ENCODE measurements at regions not wholly inside any gene's neighbourhood (a gene's known extent, or its start where the extent isn't known, plus 50 kb on each side); places are given as distances from the start of the nearest gene placed in this dataset.

DNA sequence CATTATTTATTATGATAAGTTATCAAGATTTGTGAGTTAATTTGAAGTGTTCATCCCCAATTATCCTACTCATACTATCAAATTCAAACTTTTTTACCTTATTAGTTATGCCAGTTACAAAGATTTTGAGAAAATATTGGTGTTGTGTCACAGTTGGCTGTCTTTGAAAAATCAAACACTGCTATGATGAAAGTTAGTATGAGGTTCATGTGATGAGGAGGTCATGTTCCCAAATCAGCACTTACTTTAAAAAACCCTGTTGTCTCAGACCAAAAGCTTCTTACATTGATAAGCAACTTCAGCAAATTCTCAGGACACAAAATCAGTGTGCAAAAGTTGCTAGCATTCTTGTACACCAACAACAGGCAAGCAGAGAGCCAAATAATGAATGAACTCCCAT lies 68.1 kb downstream of the TTC6 start:
- Mint-ChIP-seq H3K4me3 (no peak overlapping the region), H3K36me3 (no peaks in the 10 kb centered on the region; the same call in 1 of the 2 replicates), H3K27ac (no peak overlapping the region), H3K27me3 (ENCODE audit: low read depth) (peaks cover 5% of the 10 kb centered on the region), H3K4me1 (0 out of 2 replicates have a peak, but pooled peaks cover under 1% of the 10 kb centered on the region), H3K9me3 (peaks cover 33% of the 10 kb centered on the region)
- POLR2A ChIA-PET, result no interaction called here
- DNase-seq (ENCODE audit: low spot score) (no peak), ATAC-seq (no peak)
- TF ChIP-seq, protein P1, sequence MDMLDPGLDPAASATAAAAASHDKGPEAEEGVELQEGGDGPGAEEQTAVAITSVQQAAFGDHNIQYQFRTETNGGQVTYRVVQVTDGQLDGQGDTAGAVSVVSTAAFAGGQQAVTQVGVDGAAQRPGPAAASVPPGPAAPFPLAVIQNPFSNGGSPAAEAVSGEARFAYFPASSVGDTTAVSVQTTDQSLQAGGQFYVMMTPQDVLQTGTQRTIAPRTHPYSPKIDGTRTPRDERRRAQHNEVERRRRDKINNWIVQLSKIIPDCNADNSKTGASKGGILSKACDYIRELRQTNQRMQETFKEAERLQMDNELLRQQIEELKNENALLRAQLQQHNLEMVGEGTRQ (CRISPR knock-in tag; IDR thresholded peaks at IDR 0.05), result no peak
- no peak for TF ChIP-seq ESRRA (CRISPR knock-in tag; IDR thresholded peaks at IDR 0.05; ENCODE audit: borderline replicate concordance)
- TF ChIP-seq, protein P2, sequence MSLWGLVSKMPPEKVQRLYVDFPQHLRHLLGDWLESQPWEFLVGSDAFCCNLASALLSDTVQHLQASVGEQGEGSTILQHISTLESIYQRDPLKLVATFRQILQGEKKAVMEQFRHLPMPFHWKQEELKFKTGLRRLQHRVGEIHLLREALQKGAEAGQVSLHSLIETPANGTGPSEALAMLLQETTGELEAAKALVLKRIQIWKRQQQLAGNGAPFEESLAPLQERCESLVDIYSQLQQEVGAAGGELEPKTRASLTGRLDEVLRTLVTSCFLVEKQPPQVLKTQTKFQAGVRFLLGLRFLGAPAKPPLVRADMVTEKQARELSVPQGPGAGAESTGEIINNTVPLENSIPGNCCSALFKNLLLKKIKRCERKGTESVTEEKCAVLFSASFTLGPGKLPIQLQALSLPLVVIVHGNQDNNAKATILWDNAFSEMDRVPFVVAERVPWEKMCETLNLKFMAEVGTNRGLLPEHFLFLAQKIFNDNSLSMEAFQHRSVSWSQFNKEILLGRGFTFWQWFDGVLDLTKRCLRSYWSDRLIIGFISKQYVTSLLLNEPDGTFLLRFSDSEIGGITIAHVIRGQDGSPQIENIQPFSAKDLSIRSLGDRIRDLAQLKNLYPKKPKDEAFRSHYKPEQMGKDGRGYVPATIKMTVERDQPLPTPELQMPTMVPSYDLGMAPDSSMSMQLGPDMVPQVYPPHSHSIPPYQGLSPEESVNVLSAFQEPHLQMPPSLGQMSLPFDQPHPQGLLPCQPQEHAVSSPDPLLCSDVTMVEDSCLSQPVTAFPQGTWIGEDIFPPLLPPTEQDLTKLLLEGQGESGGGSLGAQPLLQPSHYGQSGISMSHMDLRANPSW (CRISPR knock-in tag; conservative IDR thresholded peaks at IDR 0.05; ENCODE audit: low read depth), result no peak
- TF ChIP-seq ZNF219 (CRISPR knock-in tag; IDR thresholded peaks at IDR 0.05; ENCODE audit: borderline replicate concordance), result no peak
- no peak for TF ChIP-seq NFATC4 (CRISPR knock-in tag; IDR thresholded peaks at IDR 0.05)
- no peak for TF ChIP-seq FOXP1 (CRISPR knock-in tag; IDR thresholded peaks at IDR 0.05; ENCODE audit: borderline replicate concordance)
- TF ChIP-seq, protein P3, sequence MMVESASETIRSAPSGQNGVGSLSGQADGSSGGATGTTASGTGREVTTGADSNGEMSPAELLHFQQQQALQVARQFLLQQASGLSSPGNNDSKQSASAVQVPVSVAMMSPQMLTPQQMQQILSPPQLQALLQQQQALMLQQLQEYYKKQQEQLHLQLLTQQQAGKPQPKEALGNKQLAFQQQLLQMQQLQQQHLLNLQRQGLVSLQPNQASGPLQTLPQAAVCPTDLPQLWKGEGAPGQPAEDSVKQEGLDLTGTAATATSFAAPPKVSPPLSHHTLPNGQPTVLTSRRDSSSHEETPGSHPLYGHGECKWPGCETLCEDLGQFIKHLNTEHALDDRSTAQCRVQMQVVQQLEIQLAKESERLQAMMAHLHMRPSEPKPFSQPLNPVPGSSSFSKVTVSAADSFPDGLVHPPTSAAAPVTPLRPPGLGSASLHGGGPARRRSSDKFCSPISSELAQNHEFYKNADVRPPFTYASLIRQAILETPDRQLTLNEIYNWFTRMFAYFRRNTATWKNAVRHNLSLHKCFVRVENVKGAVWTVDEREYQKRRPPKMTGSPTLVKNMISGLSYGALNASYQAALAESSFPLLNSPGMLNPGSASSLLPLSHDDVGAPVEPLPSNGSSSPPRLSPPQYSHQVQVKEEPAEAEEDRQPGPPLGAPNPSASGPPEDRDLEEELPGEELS (CRISPR knock-in tag; IDR thresholded peaks at IDR 0.05), result no peak
- TF ChIP-seq, protein P4, sequence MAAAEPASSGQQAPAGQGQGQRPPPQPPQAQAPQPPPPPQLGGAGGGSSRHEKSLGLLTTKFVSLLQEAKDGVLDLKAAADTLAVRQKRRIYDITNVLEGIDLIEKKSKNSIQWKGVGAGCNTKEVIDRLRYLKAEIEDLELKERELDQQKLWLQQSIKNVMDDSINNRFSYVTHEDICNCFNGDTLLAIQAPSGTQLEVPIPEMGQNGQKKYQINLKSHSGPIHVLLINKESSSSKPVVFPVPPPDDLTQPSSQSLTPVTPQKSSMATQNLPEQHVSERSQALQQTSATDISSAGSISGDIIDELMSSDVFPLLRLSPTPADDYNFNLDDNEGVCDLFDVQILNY (CRISPR knock-in tag; IDR thresholded peaks at IDR 0.05), result no peak
- TF ChIP-seq SMAD3 (CRISPR knock-in tag; IDR thresholded peaks at IDR 0.05; ENCODE audit: borderline replicate concordance), result no peak
- TF ChIP-seq, protein P5, sequence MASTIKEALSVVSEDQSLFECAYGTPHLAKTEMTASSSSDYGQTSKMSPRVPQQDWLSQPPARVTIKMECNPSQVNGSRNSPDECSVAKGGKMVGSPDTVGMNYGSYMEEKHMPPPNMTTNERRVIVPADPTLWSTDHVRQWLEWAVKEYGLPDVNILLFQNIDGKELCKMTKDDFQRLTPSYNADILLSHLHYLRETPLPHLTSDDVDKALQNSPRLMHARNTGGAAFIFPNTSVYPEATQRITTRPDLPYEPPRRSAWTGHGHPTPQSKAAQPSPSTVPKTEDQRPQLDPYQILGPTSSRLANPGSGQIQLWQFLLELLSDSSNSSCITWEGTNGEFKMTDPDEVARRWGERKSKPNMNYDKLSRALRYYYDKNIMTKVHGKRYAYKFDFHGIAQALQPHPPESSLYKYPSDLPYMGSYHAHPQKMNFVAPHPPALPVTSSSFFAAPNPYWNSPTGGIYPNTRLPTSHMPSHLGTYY (CRISPR knock-in tag; IDR thresholded peaks at IDR 0.05), result no peak
- TF ChIP-seq TP53 (CRISPR knock-in tag; IDR thresholded peaks at IDR 0.05), result no peak
- no peak for TF ChIP-seq ZNF416 (CRISPR knock-in tag; IDR thresholded peaks at IDR 0.05)
- TF ChIP-seq ZNF317 (CRISPR knock-in tag; IDR thresholded peaks at IDR 0.05; ENCODE audit: borderline replicate concordance, low read depth), result no peak
- TF ChIP-seq, protein P6, sequence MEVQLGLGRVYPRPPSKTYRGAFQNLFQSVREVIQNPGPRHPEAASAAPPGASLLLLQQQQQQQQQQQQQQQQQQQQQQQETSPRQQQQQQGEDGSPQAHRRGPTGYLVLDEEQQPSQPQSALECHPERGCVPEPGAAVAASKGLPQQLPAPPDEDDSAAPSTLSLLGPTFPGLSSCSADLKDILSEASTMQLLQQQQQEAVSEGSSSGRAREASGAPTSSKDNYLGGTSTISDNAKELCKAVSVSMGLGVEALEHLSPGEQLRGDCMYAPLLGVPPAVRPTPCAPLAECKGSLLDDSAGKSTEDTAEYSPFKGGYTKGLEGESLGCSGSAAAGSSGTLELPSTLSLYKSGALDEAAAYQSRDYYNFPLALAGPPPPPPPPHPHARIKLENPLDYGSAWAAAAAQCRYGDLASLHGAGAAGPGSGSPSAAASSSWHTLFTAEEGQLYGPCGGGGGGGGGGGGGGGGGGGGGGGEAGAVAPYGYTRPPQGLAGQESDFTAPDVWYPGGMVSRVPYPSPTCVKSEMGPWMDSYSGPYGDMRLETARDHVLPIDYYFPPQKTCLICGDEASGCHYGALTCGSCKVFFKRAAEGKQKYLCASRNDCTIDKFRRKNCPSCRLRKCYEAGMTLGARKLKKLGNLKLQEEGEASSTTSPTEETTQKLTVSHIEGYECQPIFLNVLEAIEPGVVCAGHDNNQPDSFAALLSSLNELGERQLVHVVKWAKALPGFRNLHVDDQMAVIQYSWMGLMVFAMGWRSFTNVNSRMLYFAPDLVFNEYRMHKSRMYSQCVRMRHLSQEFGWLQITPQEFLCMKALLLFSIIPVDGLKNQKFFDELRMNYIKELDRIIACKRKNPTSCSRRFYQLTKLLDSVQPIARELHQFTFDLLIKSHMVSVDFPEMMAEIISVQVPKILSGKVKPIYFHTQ (CRISPR knock-in tag; IDR thresholded peaks at IDR 0.05), result no peak
- no peak for TF ChIP-seq IRF2 (CRISPR knock-in tag; IDR thresholded peaks at IDR 0.05; ENCODE audit: borderline replicate concordance, low read depth)
- CTCF ChIA-PET, result no interaction called here

All from WTC11 (cell line).